ENCODE measurements at regions not wholly inside any gene's neighbourhood (a gene's known extent, or its start where the extent isn't known, plus 50 kb on each side); places are given as distances from the start of the nearest gene placed in this dataset.

DNA sequence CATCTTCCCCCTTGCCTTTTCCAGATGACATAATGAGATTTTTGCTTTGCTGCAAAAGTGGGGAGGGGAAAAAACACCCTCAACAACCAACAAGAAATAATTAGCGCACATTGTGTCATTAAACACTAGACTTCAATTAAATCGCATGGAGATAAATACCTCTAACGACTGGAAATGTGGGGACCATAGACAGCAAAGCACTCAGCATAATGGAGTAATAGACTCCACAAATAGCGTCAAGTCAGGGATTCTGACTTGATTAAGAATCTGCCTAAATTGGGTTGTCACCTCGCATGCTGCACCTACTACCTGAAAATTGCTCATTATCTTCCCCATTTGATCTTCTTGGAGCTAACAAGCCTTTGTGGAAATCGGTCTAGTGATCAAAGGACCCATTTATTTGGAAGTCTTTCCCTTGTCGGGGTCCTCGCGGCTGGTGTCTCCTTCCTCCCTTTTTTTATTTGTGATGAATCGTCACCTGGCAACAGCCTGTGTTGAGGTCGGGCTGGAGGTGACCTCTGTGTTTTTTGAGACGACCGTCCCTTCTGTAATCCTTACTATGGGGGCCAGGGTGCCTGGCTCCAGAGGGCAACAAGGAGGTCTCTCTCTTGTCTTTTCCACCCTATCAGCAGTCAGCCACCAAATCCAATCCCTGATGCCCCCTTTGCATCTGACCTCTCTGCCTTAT lies 75.3 kb upstream of the IGSF21 start:
- Histone ChIP-seq H3K27ac (ENCODE audit: low read depth, low read length, poor library complexity, severe bottlenecking) (no peak overlapping the region), H3K79me2 (ENCODE audit: insufficient read depth, low read length) (no peaks in the 10 kb centered on the region), H3K4me1 (ENCODE audit: insufficient read depth, low read length, severe bottlenecking) (no peaks in the 10 kb centered on the region), H3K4me3 (ENCODE audit: low read depth, low read length, poor library complexity, severe bottlenecking) (no peak overlapping the region), H3F3A (ENCODE audit: insufficient read depth, low read length) (no peaks in the 10 kb centered on the region), H3K4me2 (ENCODE audit: low read length) (no peak overlapping the region), H3K27me3 (ENCODE audit: insufficient read depth, low read length) (no peaks in the 10 kb centered on the region), H4K20me1 (ENCODE audit: insufficient read depth, low read length) (no peaks in the 10 kb centered on the region), H3K9ac (ENCODE audit: low read length) (no peak overlapping the region), H3K9me3 (ENCODE audit: low read length) (no peaks in the 10 kb centered on the region), H3K36me3 (ENCODE audit: insufficient read depth, low read length) (no peaks in the 10 kb centered on the region), H2AFZ (ENCODE audit: low read length) (no peak overlapping the region), H3K9me2 (ENCODE audit: low read depth, low read length) (no peaks in the 10 kb centered on the region)
- no peak for TF ChIP-seq EZH2 (IDR thresholded peaks at IDR 0.05; ENCODE audit: borderline replicate concordance, low read length)
- TF ChIP-seq, protein P1, sequence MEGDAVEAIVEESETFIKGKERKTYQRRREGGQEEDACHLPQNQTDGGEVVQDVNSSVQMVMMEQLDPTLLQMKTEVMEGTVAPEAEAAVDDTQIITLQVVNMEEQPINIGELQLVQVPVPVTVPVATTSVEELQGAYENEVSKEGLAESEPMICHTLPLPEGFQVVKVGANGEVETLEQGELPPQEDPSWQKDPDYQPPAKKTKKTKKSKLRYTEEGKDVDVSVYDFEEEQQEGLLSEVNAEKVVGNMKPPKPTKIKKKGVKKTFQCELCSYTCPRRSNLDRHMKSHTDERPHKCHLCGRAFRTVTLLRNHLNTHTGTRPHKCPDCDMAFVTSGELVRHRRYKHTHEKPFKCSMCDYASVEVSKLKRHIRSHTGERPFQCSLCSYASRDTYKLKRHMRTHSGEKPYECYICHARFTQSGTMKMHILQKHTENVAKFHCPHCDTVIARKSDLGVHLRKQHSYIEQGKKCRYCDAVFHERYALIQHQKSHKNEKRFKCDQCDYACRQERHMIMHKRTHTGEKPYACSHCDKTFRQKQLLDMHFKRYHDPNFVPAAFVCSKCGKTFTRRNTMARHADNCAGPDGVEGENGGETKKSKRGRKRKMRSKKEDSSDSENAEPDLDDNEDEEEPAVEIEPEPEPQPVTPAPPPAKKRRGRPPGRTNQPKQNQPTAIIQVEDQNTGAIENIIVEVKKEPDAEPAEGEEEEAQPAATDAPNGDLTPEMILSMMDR (IDR thresholded peaks at IDR 0.05; ENCODE audit: low read length), result no peak

DNA sequence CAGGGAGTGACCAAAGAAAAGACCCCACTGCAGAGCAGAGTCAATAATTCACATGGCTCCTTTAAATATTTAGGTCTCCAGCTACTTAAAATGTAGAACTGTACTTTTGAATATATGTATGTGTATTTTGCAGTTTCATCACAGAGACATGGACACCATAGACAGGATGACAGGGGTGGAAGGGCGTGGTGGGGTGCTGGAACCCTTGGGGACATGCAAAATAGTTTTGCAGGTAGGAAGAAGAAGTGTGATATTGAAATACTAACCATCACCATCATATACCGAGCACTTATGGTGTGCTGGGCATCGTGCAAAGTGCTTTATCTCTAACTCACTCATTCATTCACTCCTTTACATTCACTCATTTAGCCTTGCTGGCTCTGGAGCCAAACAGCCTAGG lies 72.5 kb upstream of the IGSF21 start:
- H3K79me2 ChIP-seq (ENCODE audit: insufficient read depth, low read length), result no peaks in the 10 kb centered on the region
- H2AFZ ChIP-seq (ENCODE audit: low read length), result no peak overlapping the region
- no peaks in the 10 kb centered on the region for H3K27me3 ChIP-seq (ENCODE audit: insufficient read depth, low read length)
- H3K4me2 ChIP-seq (ENCODE audit: low read length), result no peak overlapping the region
- H3F3A ChIP-seq (ENCODE audit: insufficient read depth, low read length), result no peaks in the 10 kb centered on the region
- no peak overlapping the region for H3K9ac ChIP-seq (ENCODE audit: low read length)
- H3K9me3 ChIP-seq (ENCODE audit: low read length), result no peaks in the 10 kb centered on the region
- H4K20me1 ChIP-seq (ENCODE audit: insufficient read depth, low read length), result no peaks in the 10 kb centered on the region
- no peak overlapping the region for H3K4me3 ChIP-seq (ENCODE audit: low read depth, low read length, poor library complexity, severe bottlenecking)
- H3K9me2 ChIP-seq (ENCODE audit: low read depth, low read length), result no peaks in the 10 kb centered on the region
- H3K4me1 ChIP-seq (ENCODE audit: insufficient read depth, low read length, severe bottlenecking), result no peaks in the 10 kb centered on the region
- TF ChIP-seq EZH2 (IDR thresholded peaks at IDR 0.05; ENCODE audit: borderline replicate concordance, low read length), result no peak
- TF ChIP-seq, protein P1 (IDR thresholded peaks at IDR 0.05; ENCODE audit: low read length), result no peak
- H3K27ac ChIP-seq (ENCODE audit: low read depth, low read length, poor library complexity, severe bottlenecking), result no peak overlapping the region
- no peaks in the 10 kb centered on the region for H3K36me3 ChIP-seq (ENCODE audit: insufficient read depth, low read length)

DNA sequence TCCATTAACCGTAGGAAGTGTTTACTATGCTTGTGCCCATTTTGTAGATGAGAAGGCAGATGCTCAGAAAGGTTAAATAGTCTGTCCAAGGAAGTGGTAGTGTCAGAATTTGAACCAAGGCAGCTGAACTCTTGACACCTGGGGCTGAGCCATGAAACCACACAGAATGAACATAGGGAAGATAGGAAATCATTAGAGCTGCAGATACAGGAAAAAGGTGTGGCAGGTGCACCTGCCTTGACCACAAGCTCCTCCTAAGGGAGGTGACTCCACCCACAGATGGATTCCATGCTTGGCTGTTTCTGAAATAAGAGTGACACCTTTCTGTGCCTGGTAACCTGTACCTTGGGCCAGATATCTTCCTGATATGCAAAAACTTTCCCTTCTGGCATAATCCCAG lies 69.9 kb upstream of the IGSF21 start:
- Histone ChIP-seq H3K4me3 (ENCODE audit: low read depth, low read length, poor library complexity, severe bottlenecking) (no peak overlapping the region), H3K27me3 (ENCODE audit: insufficient read depth, low read length) (no peaks in the 10 kb centered on the region), H3K9ac (ENCODE audit: low read length) (no peak overlapping the region), H2AFZ (ENCODE audit: low read length) (no peak overlapping the region), H3K4me1 (ENCODE audit: insufficient read depth, low read length, severe bottlenecking) (no peaks in the 10 kb centered on the region), H3K9me2 (ENCODE audit: low read depth, low read length) (no peaks in the 10 kb centered on the region), H3K27ac (ENCODE audit: low read depth, low read length, poor library complexity, severe bottlenecking) (no peak overlapping the region), H3F3A (ENCODE audit: insufficient read depth, low read length) (no peaks in the 10 kb centered on the region), H3K79me2 (ENCODE audit: insufficient read depth, low read length) (no peaks in the 10 kb centered on the region), H4K20me1 (ENCODE audit: insufficient read depth, low read length) (no peaks in the 10 kb centered on the region), H3K4me2 (ENCODE audit: low read length) (no peak overlapping the region), H3K9me3 (ENCODE audit: low read length) (no peaks in the 10 kb centered on the region), H3K36me3 (ENCODE audit: insufficient read depth, low read length) (no peaks in the 10 kb centered on the region)
- TF ChIP-seq, protein P1 (IDR thresholded peaks at IDR 0.05; ENCODE audit: low read length), result no peak
- TF ChIP-seq EZH2 (IDR thresholded peaks at IDR 0.05; ENCODE audit: borderline replicate concordance, low read length), result no peak

All from OCI-LY1 (cell line).